ENCODE measurements at regions not wholly inside any gene's neighbourhood (a gene's known extent, or its start where the extent isn't known, plus 50 kb on each side); places are given as distances from the start of the nearest gene placed in this dataset.

- no peak overlapping the region for H3K4me3 Mint-ChIP-seq (ENCODE audit: unreplicated experiment)
- TF ChIP-seq, protein P1, sequence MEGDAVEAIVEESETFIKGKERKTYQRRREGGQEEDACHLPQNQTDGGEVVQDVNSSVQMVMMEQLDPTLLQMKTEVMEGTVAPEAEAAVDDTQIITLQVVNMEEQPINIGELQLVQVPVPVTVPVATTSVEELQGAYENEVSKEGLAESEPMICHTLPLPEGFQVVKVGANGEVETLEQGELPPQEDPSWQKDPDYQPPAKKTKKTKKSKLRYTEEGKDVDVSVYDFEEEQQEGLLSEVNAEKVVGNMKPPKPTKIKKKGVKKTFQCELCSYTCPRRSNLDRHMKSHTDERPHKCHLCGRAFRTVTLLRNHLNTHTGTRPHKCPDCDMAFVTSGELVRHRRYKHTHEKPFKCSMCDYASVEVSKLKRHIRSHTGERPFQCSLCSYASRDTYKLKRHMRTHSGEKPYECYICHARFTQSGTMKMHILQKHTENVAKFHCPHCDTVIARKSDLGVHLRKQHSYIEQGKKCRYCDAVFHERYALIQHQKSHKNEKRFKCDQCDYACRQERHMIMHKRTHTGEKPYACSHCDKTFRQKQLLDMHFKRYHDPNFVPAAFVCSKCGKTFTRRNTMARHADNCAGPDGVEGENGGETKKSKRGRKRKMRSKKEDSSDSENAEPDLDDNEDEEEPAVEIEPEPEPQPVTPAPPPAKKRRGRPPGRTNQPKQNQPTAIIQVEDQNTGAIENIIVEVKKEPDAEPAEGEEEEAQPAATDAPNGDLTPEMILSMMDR (IDR thresholded peaks at IDR 0.05) = no peak
- peaks cover 6% of the 10 kb centered on the region for H3K9me3 Mint-ChIP-seq (ENCODE audit: low read depth)
- DNase-seq (ENCODE audit: low spot score) = no peak
- no peaks in the 10 kb centered on the region for H3K27me3 Mint-ChIP-seq (ENCODE audit: low read depth)
- H3K36me3 Mint-ChIP-seq (ENCODE audit: low read depth) = peaks cover 2% of the 10 kb centered on the region
- no peaks in the 10 kb centered on the region for H3K4me1 Mint-ChIP-seq (ENCODE audit: low read depth)
- no peak overlapping the region for H3K27ac Mint-ChIP-seq (ENCODE audit: unreplicated experiment)
Observed at GRCh38 chr5:117488976-117489500, 914.4 kb upstream of the SEMA6A start.

DNA sequence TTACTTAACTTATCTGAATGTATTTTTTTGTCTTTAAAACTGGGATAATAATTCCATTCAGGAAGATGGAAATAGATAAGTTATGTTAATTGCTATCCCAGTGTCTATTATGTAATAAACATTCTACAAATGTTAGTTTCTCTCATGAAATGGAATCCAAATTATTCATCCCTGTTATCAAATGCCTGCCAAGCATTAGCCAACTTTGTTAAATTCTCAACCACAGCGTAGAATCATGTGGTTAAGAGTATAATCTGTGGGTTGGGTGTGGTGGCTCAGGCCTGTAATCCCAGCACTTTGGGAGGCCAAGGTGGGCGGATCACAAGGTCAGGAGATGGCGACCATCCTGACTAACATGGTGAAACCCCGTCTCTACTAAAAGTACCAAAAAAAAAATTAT is 912.9 kb upstream of the SEMA6A start:
- TF ChIP-seq, protein P1 (IDR thresholded peaks at IDR 0.05) = no peak
- Mint-ChIP-seq H3K4me1 (ENCODE audit: low read depth) (no peaks in the 10 kb centered on the region), H3K27ac (ENCODE audit: unreplicated experiment) (no peak overlapping the region), H3K27me3 (ENCODE audit: low read depth) (no peaks in the 10 kb centered on the region), H3K4me3 (ENCODE audit: unreplicated experiment) (no peak overlapping the region), H3K36me3 (ENCODE audit: low read depth) (peaks cover under 1% of the 10 kb centered on the region), H3K9me3 (ENCODE audit: low read depth) (peaks cover 8% of the 10 kb centered on the region)
- no peak for DNase-seq (ENCODE audit: low spot score)

GRCh38 chr5:117486879-117487391 is 912.3 kb upstream of the SEMA6A start:
- no peaks in the 10 kb centered on the region for H3K36me3 Mint-ChIP-seq (ENCODE audit: low read depth)
- H3K4me3 Mint-ChIP-seq (ENCODE audit: unreplicated experiment) = no peak overlapping the region
- no peak for DNase-seq (ENCODE audit: low spot score)
- TF ChIP-seq, protein P1 (IDR thresholded peaks at IDR 0.05) = no peak
- H3K27me3 Mint-ChIP-seq (ENCODE audit: low read depth) = no peaks in the 10 kb centered on the region
- peaks cover 8% of the 10 kb centered on the region for H3K9me3 Mint-ChIP-seq (ENCODE audit: low read depth)
- no peaks in the 10 kb centered on the region for H3K4me1 Mint-ChIP-seq (ENCODE audit: low read depth)
- no peak overlapping the region for H3K27ac Mint-ChIP-seq (ENCODE audit: unreplicated experiment)

DNA sequence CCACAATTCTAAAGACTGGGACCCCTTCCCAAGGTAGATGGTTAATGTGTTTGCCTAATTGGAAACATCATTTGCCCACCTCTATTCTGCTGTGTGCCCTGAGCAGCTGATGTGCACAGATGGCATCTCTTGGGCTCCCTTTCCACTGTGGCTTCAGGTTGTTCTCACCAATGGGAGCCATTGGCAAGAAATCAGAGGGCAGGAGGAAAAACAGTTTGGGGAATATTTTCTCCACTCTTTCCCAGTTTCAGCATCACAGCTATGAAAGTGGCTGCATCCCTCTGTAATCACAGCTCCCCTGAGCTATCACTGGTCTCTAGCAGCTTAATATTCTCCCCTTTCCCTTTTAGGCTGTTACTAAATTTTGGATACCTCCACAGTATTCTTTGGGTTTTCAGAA is 911.6 kb upstream of the SEMA6A start:
- no peak overlapping the region for H3K4me3 Mint-ChIP-seq (ENCODE audit: unreplicated experiment)
- DNase-seq (ENCODE audit: low spot score) = no peak
- no peaks in the 10 kb centered on the region for H3K36me3 Mint-ChIP-seq (ENCODE audit: low read depth)
- peaks cover 8% of the 10 kb centered on the region for H3K9me3 Mint-ChIP-seq (ENCODE audit: low read depth)
- H3K27ac Mint-ChIP-seq (ENCODE audit: unreplicated experiment) = no peak overlapping the region
- no peaks in the 10 kb centered on the region for H3K4me1 Mint-ChIP-seq (ENCODE audit: low read depth)
- TF ChIP-seq, protein P1 (IDR thresholded peaks at IDR 0.05) = no peak
- no peaks in the 10 kb centered on the region for H3K27me3 Mint-ChIP-seq (ENCODE audit: low read depth)

GRCh38 chr5:117475919-117476318 is 901.3 kb upstream of the SEMA6A start:
- H3K27ac Mint-ChIP-seq (ENCODE audit: unreplicated experiment) = no peak overlapping the region
- no peak for DNase-seq (ENCODE audit: low spot score)
- H3K27me3 Mint-ChIP-seq (ENCODE audit: low read depth) = no peaks in the 10 kb centered on the region
- H3K9me3 Mint-ChIP-seq (ENCODE audit: low read depth) = peaks cover 8% of the 10 kb centered on the region
- TF ChIP-seq, protein P1 (IDR thresholded peaks at IDR 0.05) = no peak
- H3K4me1 Mint-ChIP-seq (ENCODE audit: low read depth) = no peaks in the 10 kb centered on the region
- H3K36me3 Mint-ChIP-seq (ENCODE audit: low read depth) = no peaks in the 10 kb centered on the region
- no peak overlapping the region for H3K4me3 Mint-ChIP-seq (ENCODE audit: unreplicated experiment)
